Esophagus squamous epithelium (tissue), 5 donors: ENCODE measurements at regions not wholly inside any gene's neighbourhood (a gene's known extent, or its start where the extent isn't known, plus 50 kb on each side); places are given as distances from the start of the nearest gene placed in this dataset.

Source experiments
- DNase-seq: peaks from one replicate; lab custom pipeline; 2025; lab: John Stamatoyannopoulos, UW
- H3K27ac ChIP-seq, 4 donors: fragments of 200-600 bp; sonication (generic); one replicate each; pipeline ENCODE4 v1.5.1; 2016 to 2019; ENCODE audit warnings: mild to moderate bottlenecking in 1 of 4
- H3K27me3 ChIP-seq, 4 donors: fragments of 200-600 bp; sonication (generic); 1 replicate in 3 of 4; 2 replicates in 1 of 4; pipeline versions ENCODE4 v1.5.1 to v1.6.0; 2017 to 2021; ENCODE audit warnings: antibody characterized with exemption in 1 of 4
- H3K36me3 ChIP-seq, 3 donors: fragments of 200-600 bp; sonication (generic); one replicate each; pipeline ENCODE4 v1.5.1; 2016 to 2019
- H3K4me1 ChIP-seq, 3 donors: fragments of 200-600 bp; sonication (generic); one replicate each; pipeline ENCODE4 v1.5.1; 2017 to 2019
- H3K4me3 ChIP-seq, 4 donors: fragments of 200-600 bp; sonication (generic); 1 replicate in 3 of 4; 2 replicates in 1 of 4; pipeline ENCODE4 v1.5.1; 2016 to 2019; ENCODE audit warnings: mild to moderate bottlenecking in 2 of 4, moderate library complexity in 1 of 4
- H3K9me3 ChIP-seq, 3 donors: fragments of 200-600 bp; sonication (generic); one replicate each; pipeline ENCODE4 v1.5.1; 2016 to 2019
- CTCF ChIP-seq, 6 experiments: fragments of 450-650 bp in 4 of 6; fragments of 200-600 bp in 2 of 6; sonication (generic) in 2 of 6; IDR thresholded peaks; one replicate each; pipeline ENCODE4 v1.5.1; 2016 to 2019; ENCODE audit warnings: antibody characterized with exemption in 6 of 6, mild to moderate bottlenecking in 4 of 6, moderate library complexity in 4 of 6
- POLR2A ChIP-seq, 4 donors: fragments of 450-650 bp; IDR thresholded peaks; one replicate each; pipeline ENCODE4 v1.6.1; 2017; ENCODE audit warnings: antibody characterized with exemption in 4 of 4, mild to moderate bottlenecking in 4 of 4, moderate library complexity in 3 of 4
- WGBS, 2 donors: methylation state at CpG; one replicate each; pipeline ENCODE4 v1.1.5; 2018; 5-methylcytosine and 5-hydroxymethylcytosine counted together
- intact Hi-C: fragments of 100-400 bp; cut with DNase I; formaldehyde crosslinking; loops from one replicate; pipeline ENCODE4 v1.15.0; 2022
- donor health status: DM: yes; HTN: yes; CAD: no.

GRCh38 chrX:2610246-2611170 is 80.6 kb upstream of the CD99 start:
- WGBS, 2 donors, result 26 to 31% methylated on average over 10 of the region's 10 CpGs
- H3K4me3 ChIP-seq, result peak overlapping the region; percentile 85 to 95 (median 94)

GRCh38 chrX:2609431-2610238 is 81.5 kb upstream of the CD99 start:
- H3K27me3 ChIP-seq, result no peaks in the 10 kb centered on the region
- H3K4me1 ChIP-seq, result peaks cover 0 to 40% (median 6%) of the 10 kb centered on the region in 3 donors
- intact Hi-C loops, result no loop called here
- no peaks in the 10 kb centered on the region for H3K9me3 ChIP-seq
- DNase-seq, result no peak
- peak overlapping the region; percentile 85 to 95 (median 94) for H3K4me3 ChIP-seq
- TF ChIP-seq CTCF (IDR thresholded peaks at IDR 0.05) (no peak), POLR2A (IDR thresholded peaks at IDR 0.05) (no peak)
- WGBS, 2 donors, result 0 to 1% methylated on average over 10 to 11 of the region's 44 CpGs
- peak overlapping the region; percentile 87 to 96 (median 91) for H3K27ac ChIP-seq
- H3K36me3 ChIP-seq, result peaks cover 0 to 23% (median 0%) of the 10 kb centered on the region in 3 donors

More at GRCh38 chrX:2610246-2611170, 80.6 kb upstream of the CD99 start:
- DNase-seq, result no peak
- H3K27me3 ChIP-seq, result no peaks in the 10 kb centered on the region
- peak overlapping the region in 3 of 4 donors; percentile 87 to 96 (median 91) for H3K27ac ChIP-seq
- H3K9me3 ChIP-seq, result no peaks in the 10 kb centered on the region
- intact Hi-C loops, result no loop called here
- peaks cover 0 to 31% (median 0%) of the 10 kb centered on the region in 3 donors for H3K36me3 ChIP-seq
- H3K4me1 ChIP-seq, result peaks cover 0 to 38% (median 6%) of the 10 kb centered on the region in 3 donors
- TF ChIP-seq POLR2A (IDR thresholded peaks at IDR 0.05), result no peak
- TF ChIP-seq CTCF (IDR thresholded peaks at IDR 0.05), result no peak

- H3K4me1 ChIP-seq, result peaks cover 0 to 46% (median 6%) of the 10 kb centered on the region in 3 donors
- intact Hi-C loops, result no loop called here
- peaks cover 0 to 15% (median 0%) of the 10 kb centered on the region in 3 donors for H3K36me3 ChIP-seq
- no peak for DNase-seq
- peak overlapping the region; percentile 85 to 95 (median 94) for H3K4me3 ChIP-seq
- peak in 1 of 4 donors; percentile 52 for TF ChIP-seq POLR2A (IDR thresholded peaks at IDR 0.05)
- no peak for TF ChIP-seq CTCF (IDR thresholded peaks at IDR 0.05)
- H3K27ac ChIP-seq, result peak overlapping the region; percentile 87 to 96 (median 91)
- no peaks in the 10 kb centered on the region for H3K27me3 ChIP-seq
- H3K9me3 ChIP-seq, result no peaks in the 10 kb centered on the region
- WGBS, 2 donors, result 0% methylated on average over 1 to 15 of the region's 63 CpGs
These were observed 82.3 kb upstream of the CD99 start for GRCh38 chrX:2608638-2609430.

- Histone ChIP-seq H3K27me3 (no peaks in the 10 kb centered on the region), H3K4me1 (peaks cover 0 to 46% (median 6%) of the 10 kb centered on the region in 3 donors), H3K27ac (no peak overlapping the region), H3K4me3 (no peak overlapping the region), H3K36me3 (peaks cover 0 to 20% (median 0%) of the 10 kb centered on the region in 3 donors), H3K9me3 (no peaks in the 10 kb centered on the region)
- no peak for DNase-seq
- TF ChIP-seq CTCF (IDR thresholded peaks at IDR 0.05) (no peak), POLR2A (IDR thresholded peaks at IDR 0.05) (no peak)
- intact Hi-C loops, result no loop called here
- 91 to 95% methylated on average over 2 of the region's 2 CpGs for WGBS, 2 donors
These were observed 84.0 kb upstream of the CD99 start for GRCh38 chrX:2607113-2607512.
